ENCODE measurements at regions not wholly inside any gene's neighbourhood (a gene's known extent, or its start where the extent isn't known, plus 50 kb on each side); places are given as distances from the start of the nearest gene placed in this dataset.
"Not testable (repeated sequence)": the region's sequence is repeated elsewhere in the genome, so short reads cannot be mapped to it uniquely, and the experiment has no call there.

DNA sequence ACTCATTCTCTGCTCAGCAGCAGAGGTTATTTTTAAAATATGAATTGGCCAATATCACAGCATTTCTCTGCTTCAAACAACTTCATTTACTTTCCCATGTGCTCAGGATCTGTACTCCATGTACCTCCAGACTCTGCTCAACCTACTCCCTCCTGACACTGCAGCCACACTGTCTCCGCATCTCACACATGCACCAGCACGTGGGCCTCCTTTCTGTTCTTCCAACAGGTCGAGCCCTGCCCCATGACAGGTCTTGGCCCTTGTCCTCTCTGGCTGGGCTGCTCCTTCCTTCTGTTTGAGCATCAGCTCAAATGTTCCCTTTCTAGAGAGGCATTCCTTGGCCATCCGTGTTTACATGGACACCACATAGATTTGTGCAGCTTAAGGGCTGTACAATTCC lies 195.7 kb downstream of the EBLN2 start:
- TF ChIP-seq, protein P1, sequence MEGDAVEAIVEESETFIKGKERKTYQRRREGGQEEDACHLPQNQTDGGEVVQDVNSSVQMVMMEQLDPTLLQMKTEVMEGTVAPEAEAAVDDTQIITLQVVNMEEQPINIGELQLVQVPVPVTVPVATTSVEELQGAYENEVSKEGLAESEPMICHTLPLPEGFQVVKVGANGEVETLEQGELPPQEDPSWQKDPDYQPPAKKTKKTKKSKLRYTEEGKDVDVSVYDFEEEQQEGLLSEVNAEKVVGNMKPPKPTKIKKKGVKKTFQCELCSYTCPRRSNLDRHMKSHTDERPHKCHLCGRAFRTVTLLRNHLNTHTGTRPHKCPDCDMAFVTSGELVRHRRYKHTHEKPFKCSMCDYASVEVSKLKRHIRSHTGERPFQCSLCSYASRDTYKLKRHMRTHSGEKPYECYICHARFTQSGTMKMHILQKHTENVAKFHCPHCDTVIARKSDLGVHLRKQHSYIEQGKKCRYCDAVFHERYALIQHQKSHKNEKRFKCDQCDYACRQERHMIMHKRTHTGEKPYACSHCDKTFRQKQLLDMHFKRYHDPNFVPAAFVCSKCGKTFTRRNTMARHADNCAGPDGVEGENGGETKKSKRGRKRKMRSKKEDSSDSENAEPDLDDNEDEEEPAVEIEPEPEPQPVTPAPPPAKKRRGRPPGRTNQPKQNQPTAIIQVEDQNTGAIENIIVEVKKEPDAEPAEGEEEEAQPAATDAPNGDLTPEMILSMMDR (IDR thresholded peaks at IDR 0.05): no peak
- TF ChIP-seq ZFX (IDR thresholded peaks at IDR 0.05; ENCODE audit: borderline replicate concordance): no peak
- H3K27ac ChIP-seq: no peak overlapping the region

DNA sequence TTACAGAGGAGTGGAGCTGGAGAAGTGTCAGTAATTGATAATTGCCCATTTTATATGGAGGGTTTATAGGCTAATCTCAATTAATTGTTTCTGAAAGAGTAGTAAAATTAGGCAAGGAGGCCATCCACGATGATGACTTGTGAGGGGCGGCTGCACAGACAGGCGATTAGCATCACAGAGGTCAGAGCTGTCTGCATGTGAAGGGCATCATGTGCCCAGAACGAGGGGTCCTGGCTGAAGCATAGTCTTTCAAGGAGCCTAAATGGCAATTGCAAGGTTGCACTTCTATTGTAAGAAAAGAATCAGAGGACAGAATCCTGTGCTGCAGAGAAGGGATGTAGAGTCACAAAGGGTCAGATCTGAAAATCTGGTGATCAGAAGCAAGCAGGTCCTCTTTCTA lies 196.6 kb downstream of the EBLN2 start:
- no peak for TF ChIP-seq ZFX (IDR thresholded peaks at IDR 0.05; ENCODE audit: borderline replicate concordance)
- TF ChIP-seq, protein P1 (IDR thresholded peaks at IDR 0.05): no peak
- H3K27ac ChIP-seq: no peak overlapping the region

- TF ChIP-seq ZFX (IDR thresholded peaks at IDR 0.05; ENCODE audit: borderline replicate concordance): no peak
- TF ChIP-seq, protein P1 (IDR thresholded peaks at IDR 0.05): no peak
- H3K27ac ChIP-seq: no peak overlapping the region
Measured at GRCh38 chr3:73259291-73259690, 197.8 kb downstream of the EBLN2 start.

- no peak overlapping the region for H3K27ac ChIP-seq
Measured at GRCh38 chr3:73259856-73260255, 198.4 kb downstream of the EBLN2 start.

DNA sequence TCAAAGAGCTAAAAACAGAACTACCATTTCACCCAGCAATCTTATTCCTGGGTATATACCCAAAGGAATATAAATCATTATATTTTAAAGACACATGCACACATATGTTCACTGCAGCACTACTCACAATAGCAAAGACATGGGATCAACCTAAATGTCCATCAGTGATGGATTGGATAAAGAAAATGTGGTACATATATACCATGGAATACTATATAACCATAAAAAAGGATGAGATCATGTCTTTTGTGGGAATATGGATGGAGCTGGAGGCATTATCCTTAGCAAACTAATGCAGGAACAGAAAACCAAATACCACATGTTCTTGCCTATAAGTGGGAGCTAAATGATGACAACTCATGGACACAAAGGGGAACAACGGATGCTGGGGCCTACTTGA lies 205.1 kb downstream of the EBLN2 start:
- not testable (repeated sequence) for H3K27ac ChIP-seq

More at GRCh38 chr3:73259856-73260255, 198.4 kb downstream of the EBLN2 start:
- TF ChIP-seq, protein P1 (IDR thresholded peaks at IDR 0.05): no peak
- no peak for TF ChIP-seq ZFX (IDR thresholded peaks at IDR 0.05; ENCODE audit: borderline replicate concordance)

- not testable (repeated sequence) for H3K27ac ChIP-seq
Measured at GRCh38 chr3:73269126-73269525, 207.7 kb downstream of the EBLN2 start.

- no peak overlapping the region for H3K27ac ChIP-seq
- TF ChIP-seq, protein P1 (IDR thresholded peaks at IDR 0.05): no peak
Measured at GRCh38 chr3:73270839-73271483, 209.5 kb downstream of the EBLN2 start.

DNA sequence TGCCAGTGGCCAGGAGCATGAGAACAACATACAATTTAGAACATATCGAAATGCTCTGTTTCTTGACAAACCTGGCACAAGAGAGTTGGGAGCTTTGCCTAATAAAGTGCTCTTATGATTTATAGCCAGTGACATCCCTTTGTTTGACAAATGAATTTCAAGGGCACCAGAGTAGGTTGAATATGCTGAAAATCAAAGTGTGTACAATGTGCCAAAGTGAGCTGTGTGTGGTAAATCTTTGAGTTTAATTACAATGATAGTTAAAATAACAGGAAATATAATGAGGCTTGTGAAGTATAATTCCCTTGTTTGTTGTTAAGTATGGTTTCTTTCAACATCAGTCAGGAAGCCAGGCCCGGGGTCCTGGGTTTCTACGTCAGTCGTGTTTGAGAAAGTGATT lies 211.9 kb downstream of the EBLN2 start:
- TF ChIP-seq, protein P1 (IDR thresholded peaks at IDR 0.05): no peak
- no peak for TF ChIP-seq ZFX (IDR thresholded peaks at IDR 0.05; ENCODE audit: borderline replicate concordance)
- no peak overlapping the region for H3K27ac ChIP-seq
